ENCODE measurements at regions not wholly inside any gene's neighbourhood (a gene's known extent, or its start where the extent isn't known, plus 50 kb on each side); places are given as distances from the start of the nearest gene placed in this dataset.

GRCh38 chr2:191489177-191489576 lies 188.8 kb upstream of the NABP1 start:
- CTCF ChIA-PET = interaction anchor here (0.7 to 1.6 kb wide), 6 partner anchors 10 to 324 kb away, joined by 3 to 7 read pairs (median 4); no protein-coding TSS in a partner anchor
- dilution Hi-C loops (cut with MboI; ENCODE audit: extremely low pct_ligation_motif_present, low sequenced_read_pairs) = no loop called here
- no peak for FAIRE-seq

More at GRCh38 chr2:191489177-191489576, 188.8 kb upstream of the NABP1 start:
- H3K79me2 ChIP-seq (ENCODE audit: control insufficient read depth, insufficient read depth, low read length) = no peaks in the 10 kb centered on the region
- no peaks in the 10 kb centered on the region for H4K20me1 ChIP-seq (replicated peaks; ENCODE audit: control insufficient read depth, extremely low read depth, insufficient read depth, low read length)
- H3K36me3 ChIP-seq (ENCODE audit: control insufficient read depth in 2 of 2, extremely low read depth in 1 of 2, insufficient read depth in 2 of 2, low read length in 2 of 2) = no peaks in the 10 kb centered on the region
- H3K4me1 ChIP-seq (ENCODE audit: control insufficient read depth, extremely low read depth, insufficient read depth, low read length) = no peaks in the 10 kb centered on the region
- no peaks in the 10 kb centered on the region for H3K9me3 ChIP-seq (replicated peaks; ENCODE audit: control insufficient read depth, insufficient read depth, low read length)
- no peak overlapping the region for H2AFZ ChIP-seq (ENCODE audit: low read depth, low read length)
- no peak overlapping the region for H3K27ac ChIP-seq (ENCODE audit: insufficient read depth, low read depth, low read length)
- DNase-seq (ENCODE audit: low read depth, low spot score) = no peak
- H3K4me2 ChIP-seq (ENCODE audit: insufficient read depth, low read length) = no peak overlapping the region
- no TSS peak for BruUV-seq (replicated peaks)
- intact Hi-C loops (cut with micrococcal nuclease) = no loop called here
- H3K9me1 ChIP-seq (replicated peaks; ENCODE audit: control insufficient read depth, extremely low read depth, insufficient read depth, low read length) = no peaks in the 10 kb centered on the region
- POLR2A ChIA-PET = no interaction called here
- TF ChIP-seq JUN (IDR thresholded peaks at IDR 0.05; ENCODE audit: borderline replicate concordance, insufficient read depth, insufficient read length, low read depth) (no peak), CTCF (IDR thresholded peaks at IDR 0.05; ENCODE audit: extremely low read depth in 1 of 2, insufficient read depth in 1 of 2, low read depth in 1 of 2, low read length in 2 of 2) (no peak), EZH2 (IDR thresholded peaks at IDR 0.05; ENCODE audit: borderline replicate concordance, low read depth, low read length, severe bottlenecking) (no peak), POLR2AphosphoS5 (IDR thresholded peaks at IDR 0.05; ENCODE audit: insufficient read depth, low read depth, low read length) (no peak), MAX (IDR thresholded peaks at IDR 0.05; ENCODE audit: insufficient read depth, insufficient read length) (no peak), GATA2 (IDR thresholded peaks at IDR 0.05; ENCODE audit: insufficient read depth, insufficient read length, low read depth, low read length) (no peak), MYC (IDR thresholded peaks at IDR 0.05; ENCODE audit: low read depth, low read length) (no peak), FOS (IDR thresholded peaks at IDR 0.05; ENCODE audit: borderline replicate concordance, insufficient read depth, low read length) (no peak), POLR2A (IDR thresholded peaks at IDR 0.05; ENCODE audit: low read depth, low read length) (no peak)
- H3K4me3 ChIP-seq (replicated peaks in 1 of 3; ENCODE audit: insufficient read depth in 1 of 3, low read depth in 1 of 3, low read length in 3 of 3) = no peak overlapping the region
- H3K9ac ChIP-seq (replicated peaks; ENCODE audit: extremely low read depth, insufficient read depth, low read length) = no peak overlapping the region
- H3K27me3 ChIP-seq (ENCODE audit: control insufficient read depth in 2 of 2, insufficient read depth in 2 of 2, low read length in 2 of 2) = peaks cover 2 to 7% of the 10 kb centered on the region in 2 experiments

All from endothelial cell of umbilical vein (primary cell).